ENCODE measurements at regions not wholly inside any gene's neighbourhood (a gene's known extent, or its start where the extent isn't known, plus 50 kb on each side); places are given as distances from the start of the nearest gene placed in this dataset.

DNA sequence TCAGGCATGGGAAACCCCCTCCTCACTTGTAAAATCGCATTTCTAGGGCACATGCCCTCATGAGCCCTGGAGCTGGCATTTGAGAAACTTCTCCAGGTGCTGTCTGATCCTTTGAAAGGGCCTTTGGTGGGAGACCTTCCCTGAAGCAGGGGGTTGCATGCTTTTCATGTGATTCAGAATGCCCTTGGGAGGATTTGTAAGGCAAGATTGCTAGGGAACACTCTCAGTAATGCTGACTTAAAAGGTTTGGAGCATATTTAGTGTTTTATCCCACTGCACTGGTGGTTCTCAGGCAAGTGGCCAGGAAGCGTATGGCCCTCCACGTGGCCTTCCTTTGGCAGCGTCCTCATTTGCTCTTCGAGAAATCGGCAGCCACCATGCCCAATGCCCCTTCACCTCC is 164.1 kb downstream of the ARRDC4 start:
- no peaks in the 10 kb centered on the region for H3K9me3 ChIP-seq (ENCODE audit: insufficient read depth, low read depth, low read length)
- H3K4me1 ChIP-seq (ENCODE audit: insufficient read depth, low read length, poor library complexity, severe bottlenecking): peaks cover 11% of the 10 kb centered on the region
- no peaks in the 10 kb centered on the region for H3K79me2 ChIP-seq (ENCODE audit: insufficient read depth, low read length)
- no peaks in the 10 kb centered on the region for H4K20me1 ChIP-seq (ENCODE audit: insufficient read depth, low read length, poor library complexity, severe bottlenecking)
- H3K9ac ChIP-seq (ENCODE audit: low read depth, low read length, poor library complexity, severe bottlenecking): no peak overlapping the region
- H2AFZ ChIP-seq (ENCODE audit: low read length): no peak overlapping the region
- no peak overlapping the region for H3K4me3 ChIP-seq (ENCODE audit: low read length, poor library complexity, severe bottlenecking)
- no peaks in the 10 kb centered on the region for H3K36me3 ChIP-seq (ENCODE audit: insufficient read depth, low read length)
- H3K4me2 ChIP-seq (ENCODE audit: low read depth, low read length, poor library complexity, severe bottlenecking): no peak overlapping the region
- H3F3A ChIP-seq (ENCODE audit: low read depth): no peaks in the 10 kb centered on the region
- H3K27me3 ChIP-seq (ENCODE audit: insufficient read depth, low read length, poor library complexity, severe bottlenecking): no peaks in the 10 kb centered on the region
- H3K9me2 ChIP-seq (replicated peaks; ENCODE audit: low read depth, low read length): no peaks in the 10 kb centered on the region
- TF ChIP-seq, protein P1, sequence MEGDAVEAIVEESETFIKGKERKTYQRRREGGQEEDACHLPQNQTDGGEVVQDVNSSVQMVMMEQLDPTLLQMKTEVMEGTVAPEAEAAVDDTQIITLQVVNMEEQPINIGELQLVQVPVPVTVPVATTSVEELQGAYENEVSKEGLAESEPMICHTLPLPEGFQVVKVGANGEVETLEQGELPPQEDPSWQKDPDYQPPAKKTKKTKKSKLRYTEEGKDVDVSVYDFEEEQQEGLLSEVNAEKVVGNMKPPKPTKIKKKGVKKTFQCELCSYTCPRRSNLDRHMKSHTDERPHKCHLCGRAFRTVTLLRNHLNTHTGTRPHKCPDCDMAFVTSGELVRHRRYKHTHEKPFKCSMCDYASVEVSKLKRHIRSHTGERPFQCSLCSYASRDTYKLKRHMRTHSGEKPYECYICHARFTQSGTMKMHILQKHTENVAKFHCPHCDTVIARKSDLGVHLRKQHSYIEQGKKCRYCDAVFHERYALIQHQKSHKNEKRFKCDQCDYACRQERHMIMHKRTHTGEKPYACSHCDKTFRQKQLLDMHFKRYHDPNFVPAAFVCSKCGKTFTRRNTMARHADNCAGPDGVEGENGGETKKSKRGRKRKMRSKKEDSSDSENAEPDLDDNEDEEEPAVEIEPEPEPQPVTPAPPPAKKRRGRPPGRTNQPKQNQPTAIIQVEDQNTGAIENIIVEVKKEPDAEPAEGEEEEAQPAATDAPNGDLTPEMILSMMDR (conservative IDR thresholded peaks at IDR 0.05; ENCODE audit: low read length): no peak
- TF ChIP-seq EZH2phosphoT487 (IDR thresholded peaks at IDR 0.05; ENCODE audit: borderline replicate concordance): no peak

DNA sequence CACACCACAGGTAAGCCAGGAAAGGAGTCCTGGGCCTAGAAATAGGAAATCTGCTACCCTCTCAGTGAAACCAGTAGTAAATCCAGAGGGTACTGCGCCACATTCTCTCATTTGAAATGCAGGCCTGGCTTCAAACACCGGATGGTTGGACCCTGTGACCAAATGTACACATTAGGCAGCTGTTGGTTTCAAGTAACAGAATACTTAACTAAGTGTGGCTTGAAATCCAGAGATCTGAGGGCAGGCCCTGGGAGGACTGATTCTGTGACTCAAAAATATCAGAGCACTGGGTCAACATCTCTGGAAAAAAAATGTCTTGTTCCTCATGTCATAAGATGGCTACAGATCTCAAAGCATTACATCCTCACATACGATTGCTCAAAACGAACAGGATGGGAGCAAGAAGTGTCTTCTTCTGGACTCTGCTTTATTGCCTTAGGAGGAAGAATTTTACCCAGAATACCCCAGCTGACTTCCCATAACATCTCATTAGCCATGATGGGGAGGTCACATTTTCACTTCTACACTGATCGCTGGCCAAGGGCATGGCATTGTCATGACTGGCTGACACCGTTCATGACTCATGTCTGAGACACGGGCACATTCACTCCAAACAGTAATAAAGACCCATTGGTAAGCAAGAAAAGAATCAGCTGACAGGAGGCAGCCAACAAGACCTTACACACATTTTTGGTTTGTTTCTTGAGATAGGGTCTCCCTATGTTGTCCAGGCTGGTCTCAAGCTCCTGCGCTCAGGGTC is 166.0 kb downstream of the ARRDC4 start:
- Histone ChIP-seq H3F3A (ENCODE audit: low read depth) (no peaks in the 10 kb centered on the region), H3K4me3 (ENCODE audit: low read length, poor library complexity, severe bottlenecking) (no peak overlapping the region), H3K4me2 (ENCODE audit: low read depth, low read length, poor library complexity, severe bottlenecking) (no peak overlapping the region), H3K9ac (ENCODE audit: low read depth, low read length, poor library complexity, severe bottlenecking) (no peak overlapping the region), H3K9me2 (replicated peaks; ENCODE audit: low read depth, low read length) (no peaks in the 10 kb centered on the region), H3K4me1 (ENCODE audit: insufficient read depth, low read length, poor library complexity, severe bottlenecking) (peaks cover 11% of the 10 kb centered on the region), H2AFZ (ENCODE audit: low read length) (peak overlapping the region; percentile 14; the same call in 1 of the 2 replicates), H3K36me3 (ENCODE audit: insufficient read depth, low read length) (no peaks in the 10 kb centered on the region), H4K20me1 (ENCODE audit: insufficient read depth, low read length, poor library complexity, severe bottlenecking) (no peaks in the 10 kb centered on the region), H3K79me2 (ENCODE audit: insufficient read depth, low read length) (no peaks in the 10 kb centered on the region), H3K9me3 (ENCODE audit: insufficient read depth, low read depth, low read length) (no peaks in the 10 kb centered on the region), H3K27me3 (ENCODE audit: insufficient read depth, low read length, poor library complexity, severe bottlenecking) (no peaks in the 10 kb centered on the region)
- no peak for TF ChIP-seq EZH2phosphoT487 (IDR thresholded peaks at IDR 0.05; ENCODE audit: borderline replicate concordance)
- TF ChIP-seq, protein P1 (conservative IDR thresholded peaks at IDR 0.05; ENCODE audit: low read length): no peak

DNA sequence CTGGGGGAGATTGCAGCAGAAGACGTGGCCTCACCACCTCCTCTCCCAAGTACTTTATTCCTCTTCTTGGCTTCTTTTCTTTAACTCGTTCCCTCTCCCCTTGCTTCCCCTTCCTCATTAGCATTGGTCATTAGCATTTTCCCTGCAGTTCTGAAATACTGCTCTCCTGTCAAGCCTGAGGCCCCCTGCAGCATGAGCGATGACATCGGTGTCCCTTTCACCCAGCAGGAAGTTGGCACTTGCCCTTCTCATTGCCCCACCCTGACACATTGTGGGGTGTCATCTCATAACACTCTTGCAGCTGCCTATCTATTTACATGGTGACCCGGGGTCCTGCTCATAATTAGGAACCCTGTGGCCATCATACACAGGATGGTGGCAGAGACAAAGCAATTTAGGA is 167.1 kb downstream of the ARRDC4 start:
- H3F3A ChIP-seq (ENCODE audit: low read depth): no peaks in the 10 kb centered on the region
- TF ChIP-seq, protein P1 (conservative IDR thresholded peaks at IDR 0.05; ENCODE audit: low read length): no peak
- TF ChIP-seq EZH2phosphoT487 (IDR thresholded peaks at IDR 0.05; ENCODE audit: borderline replicate concordance): no peak
- H3K4me2 ChIP-seq (ENCODE audit: low read depth, low read length, poor library complexity, severe bottlenecking): no peak overlapping the region
- no peaks in the 10 kb centered on the region for H4K20me1 ChIP-seq (ENCODE audit: insufficient read depth, low read length, poor library complexity, severe bottlenecking)
- H3K4me3 ChIP-seq (ENCODE audit: low read length, poor library complexity, severe bottlenecking): no peak overlapping the region
- H3K79me2 ChIP-seq (ENCODE audit: insufficient read depth, low read length): no peaks in the 10 kb centered on the region
- no peaks in the 10 kb centered on the region for H3K9me3 ChIP-seq (ENCODE audit: insufficient read depth, low read depth, low read length)
- H3K9ac ChIP-seq (ENCODE audit: low read depth, low read length, poor library complexity, severe bottlenecking): no peak overlapping the region
- no peaks in the 10 kb centered on the region for H3K27me3 ChIP-seq (ENCODE audit: insufficient read depth, low read length, poor library complexity, severe bottlenecking)
- no peaks in the 10 kb centered on the region for H3K9me2 ChIP-seq (replicated peaks; ENCODE audit: low read depth, low read length)
- peaks cover 11% of the 10 kb centered on the region for H3K4me1 ChIP-seq (ENCODE audit: insufficient read depth, low read length, poor library complexity, severe bottlenecking)
- H2AFZ ChIP-seq (ENCODE audit: low read length): no peak overlapping the region
- H3K36me3 ChIP-seq (ENCODE audit: insufficient read depth, low read length): no peaks in the 10 kb centered on the region

All from Loucy (cell line).